Neural cell (in vitro differentiated cells): ENCODE measurements at regions not wholly inside any gene's neighbourhood (a gene's known extent, or its start where the extent isn't known, plus 50 kb on each side); places are given as distances from the start of the nearest gene placed in this dataset.
"Not testable (repeated sequence)": the region's sequence is repeated elsewhere in the genome, so short reads cannot be mapped to it uniquely, and the experiment has no call there.

Experiments used
- H2AFZ ChIP-seq: fragments of 200-600, 300-800 bp; sonication (generic), shearing (Covaris generic); 2 replicates; pipeline ENCODE4 v1.6.0; 2014; ENCODE audit warnings: low read depth, mild to moderate bottlenecking, antibody characterized with exemption, low read length, moderate library complexity
- H3F3A ChIP-seq: fragments of 200-600 bp; shearing (Covaris generic); 2 replicates; pipeline ENCODE4 v1.6.1; 2016; ENCODE audit warnings: mild to moderate bottlenecking, moderate library complexity, mixed read lengths, antibody characterized with exemption, low read length; ENCODE audit not compliant: insufficient read depth, poor library complexity, severe bottlenecking
- H3K27ac ChIP-seq: fragments of 200-600, 300-800 bp; sonication (generic), shearing (Covaris generic); 2 replicates; pipeline ENCODE4 v1.5.1; 2014; ENCODE audit warnings: mild to moderate bottlenecking, low read length, moderate library complexity
- H3K27me3 ChIP-seq: fragments of 300-800, 200-600 bp; sonication (generic), shearing (Covaris generic); 2 replicates; pipeline ENCODE4 v1.6.0; 2014; ENCODE audit warnings: mild to moderate bottlenecking, low read depth, low read length, moderate library complexity; ENCODE audit not compliant: insufficient read depth
- H3K36me3 ChIP-seq: fragments of 300-800, 200-600 bp; sonication (generic), shearing (Covaris generic); 2 replicates; pipeline ENCODE4 v1.5.1; 2014; ENCODE audit warnings: mild to moderate bottlenecking, antibody characterized with exemption, low read length, moderate library complexity; ENCODE audit not compliant: insufficient read depth
- H3K4me2 ChIP-seq: fragments of 300-800, 200-600 bp; sonication (generic), shearing (Covaris generic); 2 replicates; pipeline ENCODE4 v1.6.0; 2014; ENCODE audit warnings: mild to moderate bottlenecking, low read length
- H3K4me3 ChIP-seq: fragments of 300-800, 200-600 bp; sonication (generic), shearing (Covaris generic); 2 replicates; pipeline ENCODE4 v1.5.1; 2014; ENCODE audit warnings: mild to moderate bottlenecking, low read length, moderate library complexity
- H3K79me2 ChIP-seq: fragments of 200-600 bp; shearing (Covaris generic); replicated peaks from 2 replicates; pipeline ENCODE4 v1.6.0; 2014; ENCODE audit warnings: mild to moderate bottlenecking, low read length, moderate library complexity; ENCODE audit not compliant: insufficient read depth
- H3K9ac ChIP-seq: fragments of 300-800, 200-600 bp; sonication (generic), shearing (Covaris generic); 2 replicates; pipeline ENCODE4 v1.6.1; 2016; ENCODE audit warnings: mild to moderate bottlenecking, low read length, mixed read lengths
- H3K9me2 ChIP-seq: fragments of 200-600 bp; shearing (Covaris generic); 2 replicates; pipeline ENCODE4 v1.6.1; 2016; ENCODE audit warnings: mild to moderate bottlenecking, low read length, mixed read lengths; ENCODE audit not compliant: insufficient read depth
- H3K9me3 ChIP-seq: fragments of 200-600, 300-800 bp; sonication (generic), shearing (Covaris generic); 2 replicates; pipeline ENCODE4 v1.6.1; 2016; ENCODE audit warnings: mild to moderate bottlenecking, mixed run types, low read length, moderate library complexity, mixed read lengths
- H4K20me1 ChIP-seq: fragments of 200-600 bp; shearing (Covaris generic); 2 replicates; pipeline ENCODE4 v1.6.1; 2016; ENCODE audit warnings: mild to moderate bottlenecking, mixed run types; ENCODE audit not compliant: insufficient read depth
- EP300 ChIP-seq: fragments of 450-650 bp; conservative IDR thresholded peaks from 2 replicates; pipeline ENCODE4 v1.6.1; 2014; ENCODE audit warnings: antibody characterized with exemption, mild to moderate bottlenecking, moderate library complexity; ENCODE audit not compliant: poor library complexity, severe bottlenecking
- EZH2 ChIP-seq: fragments of 200-600, 300-800 bp; shearing (Covaris generic), sonication (generic); IDR thresholded peaks from 2 replicates; pipeline ENCODE4 v1.6.1; 2014; ENCODE audit warnings: antibody characterized with exemption, low read length, borderline replicate concordance, mild to moderate bottlenecking; ENCODE audit not compliant: insufficient read depth, poor library complexity, severe bottlenecking
- MXI1 ChIP-seq: fragments of 450-650 bp; conservative IDR thresholded peaks from 2 replicates; pipeline ENCODE4 v1.6.1; 2014; ENCODE audit warnings: antibody characterized with exemption, mild to moderate bottlenecking; ENCODE audit not compliant: poor library complexity, severe bottlenecking
- POLR2AphosphoS5 ChIP-seq: IDR thresholded peaks from 2 replicates; pipeline ENCODE4 v1.6.1; 2012
- RAD21 ChIP-seq: fragments of 450-650 bp; conservative IDR thresholded peaks from 2 replicates; pipeline ENCODE4 v1.6.1; 2014; ENCODE audit warnings: antibody characterized with exemption, mild to moderate bottlenecking, moderate library complexity
- SMC3 ChIP-seq: fragments of 450-650 bp; conservative IDR thresholded peaks from 2 replicates; pipeline ENCODE4 v1.6.1; 2014; ENCODE audit warnings: antibody characterized with exemption, mild to moderate bottlenecking, moderate library complexity; ENCODE audit not compliant: poor library complexity
- TAF1 ChIP-seq: IDR thresholded peaks from 2 replicates; pipeline ENCODE4 v1.6.1; 2012; ENCODE audit warnings: low read depth
- TF ChIP-seq, protein P1 (sequence below): IDR thresholded peaks from 2 replicates; pipeline ENCODE4 v1.6.1; 2012; ENCODE audit warnings: borderline replicate concordance
- TF ChIP-seq, protein P2 (sequence below): fragments of 450-650 bp; IDR thresholded peaks from 2 replicates; pipeline ENCODE4 v1.5.1; 2014; ENCODE audit warnings: antibody characterized with exemption, mild to moderate bottlenecking, moderate library complexity; ENCODE audit not compliant: poor library complexity, severe bottlenecking

GRCh38 chr5:104326966-104327365, 764.4 kb upstream of the NUDT12 start:
- no peaks in the 10 kb centered on the region for H3F3A ChIP-seq
- TF ChIP-seq MXI1 (no peak), TAF1 (no peak), SMC3 (no peak), EP300 (no peak), POLR2AphosphoS5 (no peak), RAD21 (no peak), EZH2 (no peak)
- TF ChIP-seq, protein P1, sequence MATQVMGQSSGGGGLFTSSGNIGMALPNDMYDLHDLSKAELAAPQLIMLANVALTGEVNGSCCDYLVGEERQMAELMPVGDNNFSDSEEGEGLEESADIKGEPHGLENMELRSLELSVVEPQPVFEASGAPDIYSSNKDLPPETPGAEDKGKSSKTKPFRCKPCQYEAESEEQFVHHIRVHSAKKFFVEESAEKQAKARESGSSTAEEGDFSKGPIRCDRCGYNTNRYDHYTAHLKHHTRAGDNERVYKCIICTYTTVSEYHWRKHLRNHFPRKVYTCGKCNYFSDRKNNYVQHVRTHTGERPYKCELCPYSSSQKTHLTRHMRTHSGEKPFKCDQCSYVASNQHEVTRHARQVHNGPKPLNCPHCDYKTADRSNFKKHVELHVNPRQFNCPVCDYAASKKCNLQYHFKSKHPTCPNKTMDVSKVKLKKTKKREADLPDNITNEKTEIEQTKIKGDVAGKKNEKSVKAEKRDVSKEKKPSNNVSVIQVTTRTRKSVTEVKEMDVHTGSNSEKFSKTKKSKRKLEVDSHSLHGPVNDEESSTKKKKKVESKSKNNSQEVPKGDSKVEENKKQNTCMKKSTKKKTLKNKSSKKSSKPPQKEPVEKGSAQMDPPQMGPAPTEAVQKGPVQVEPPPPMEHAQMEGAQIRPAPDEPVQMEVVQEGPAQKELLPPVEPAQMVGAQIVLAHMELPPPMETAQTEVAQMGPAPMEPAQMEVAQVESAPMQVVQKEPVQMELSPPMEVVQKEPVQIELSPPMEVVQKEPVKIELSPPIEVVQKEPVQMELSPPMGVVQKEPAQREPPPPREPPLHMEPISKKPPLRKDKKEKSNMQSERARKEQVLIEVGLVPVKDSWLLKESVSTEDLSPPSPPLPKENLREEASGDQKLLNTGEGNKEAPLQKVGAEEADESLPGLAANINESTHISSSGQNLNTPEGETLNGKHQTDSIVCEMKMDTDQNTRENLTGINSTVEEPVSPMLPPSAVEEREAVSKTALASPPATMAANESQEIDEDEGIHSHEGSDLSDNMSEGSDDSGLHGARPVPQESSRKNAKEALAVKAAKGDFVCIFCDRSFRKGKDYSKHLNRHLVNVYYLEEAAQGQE = no peak
- TF ChIP-seq, protein P2, sequence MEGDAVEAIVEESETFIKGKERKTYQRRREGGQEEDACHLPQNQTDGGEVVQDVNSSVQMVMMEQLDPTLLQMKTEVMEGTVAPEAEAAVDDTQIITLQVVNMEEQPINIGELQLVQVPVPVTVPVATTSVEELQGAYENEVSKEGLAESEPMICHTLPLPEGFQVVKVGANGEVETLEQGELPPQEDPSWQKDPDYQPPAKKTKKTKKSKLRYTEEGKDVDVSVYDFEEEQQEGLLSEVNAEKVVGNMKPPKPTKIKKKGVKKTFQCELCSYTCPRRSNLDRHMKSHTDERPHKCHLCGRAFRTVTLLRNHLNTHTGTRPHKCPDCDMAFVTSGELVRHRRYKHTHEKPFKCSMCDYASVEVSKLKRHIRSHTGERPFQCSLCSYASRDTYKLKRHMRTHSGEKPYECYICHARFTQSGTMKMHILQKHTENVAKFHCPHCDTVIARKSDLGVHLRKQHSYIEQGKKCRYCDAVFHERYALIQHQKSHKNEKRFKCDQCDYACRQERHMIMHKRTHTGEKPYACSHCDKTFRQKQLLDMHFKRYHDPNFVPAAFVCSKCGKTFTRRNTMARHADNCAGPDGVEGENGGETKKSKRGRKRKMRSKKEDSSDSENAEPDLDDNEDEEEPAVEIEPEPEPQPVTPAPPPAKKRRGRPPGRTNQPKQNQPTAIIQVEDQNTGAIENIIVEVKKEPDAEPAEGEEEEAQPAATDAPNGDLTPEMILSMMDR = no peak
- H3K27me3 ChIP-seq = no peaks in the 10 kb centered on the region

GRCh38 chr5:104325356-104325755, 762.8 kb upstream of the NUDT12 start:
- Histone ChIP-seq H3K9ac (no peak overlapping the region), H3F3A (no peaks in the 10 kb centered on the region), H3K79me2 (no peaks in the 10 kb centered on the region), H2AFZ (no peak overlapping the region), H3K27me3 (no peaks in the 10 kb centered on the region), H3K9me3 (no peaks in the 10 kb centered on the region), H3K9me2 (no peaks in the 10 kb centered on the region), H3K36me3 (no peaks in the 10 kb centered on the region), H3K27ac (no peak overlapping the region), H3K4me2 (no peak overlapping the region), H3K4me3 (no peak overlapping the region), H4K20me1 (no peaks in the 10 kb centered on the region)
- TF ChIP-seq SMC3 (no peak), EZH2 (no peak), EP300 (no peak), POLR2AphosphoS5 (no peak), RAD21 (no peak), MXI1 (no peak), TAF1 (no peak)
- TF ChIP-seq, protein P1 = no peak
- TF ChIP-seq, protein P2 = no peak

More at GRCh38 chr5:104326966-104327365, 764.4 kb upstream of the NUDT12 start:
- no peaks in the 10 kb centered on the region for H3K9me2 ChIP-seq
- H3K79me2 ChIP-seq = no peaks in the 10 kb centered on the region
- H3K4me2 ChIP-seq = no peak overlapping the region
- H2AFZ ChIP-seq = no peak overlapping the region
- no peaks in the 10 kb centered on the region for H3K9me3 ChIP-seq
- H3K27ac ChIP-seq = no peak overlapping the region
- H3K36me3 ChIP-seq = no peaks in the 10 kb centered on the region
- H3K4me3 ChIP-seq = no peak overlapping the region
- H3K9ac ChIP-seq = no peak overlapping the region
- H4K20me1 ChIP-seq = no peaks in the 10 kb centered on the region

DNA sequence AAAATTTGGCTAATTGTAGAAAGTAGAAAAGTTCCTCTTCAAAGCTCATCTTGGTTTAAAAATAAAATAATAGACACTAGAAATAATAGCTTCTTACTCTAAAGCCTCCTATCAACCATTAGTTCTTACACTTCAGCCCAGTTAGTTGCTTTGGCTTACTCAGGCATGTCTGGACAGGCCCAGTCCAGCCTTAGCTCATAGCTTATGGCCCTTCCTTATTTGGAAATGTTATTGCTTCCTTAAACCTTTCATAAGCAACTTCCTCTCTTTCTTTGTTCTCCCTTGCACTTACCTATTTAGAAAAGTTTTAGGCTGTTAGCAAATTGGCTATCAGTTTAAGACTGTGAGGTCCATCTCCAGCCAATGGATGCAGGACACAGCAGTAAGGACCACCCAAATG, 754.1 kb upstream of the NUDT12 start:
- not testable (repeated sequence) for H4K20me1 ChIP-seq, H3K27ac ChIP-seq, H3K9me2 ChIP-seq, H3K4me2 ChIP-seq, H3K4me3 ChIP-seq, H3F3A ChIP-seq, H2AFZ ChIP-seq, H3K9me3 ChIP-seq, H3K79me2 ChIP-seq, H3K9ac ChIP-seq, H3K36me3 ChIP-seq, H3K27me3 ChIP-seq
